ENCODE measurements at regions not wholly inside any gene's neighbourhood (a gene's known extent, or its start where the extent isn't known, plus 50 kb on each side); places are given as distances from the start of the nearest gene placed in this dataset.

GRCh38 chr12:41924111-41924510 lies 220.6 kb downstream of the GXYLT1 start:
- DNase-seq, result no peak

- no peak for DNase-seq
Measured at GRCh38 chr12:41923351-41923750, 221.3 kb downstream of the GXYLT1 start.

- DNase-seq, result no peak
Measured at GRCh38 chr12:41920355-41920754, 224.3 kb downstream of the GXYLT1 start.

- no peak for DNase-seq
Measured at GRCh38 chr12:41919526-41920261, 225.0 kb downstream of the GXYLT1 start.

- DNase-seq, result no peak
Measured at GRCh38 chr12:41919048-41919447, 225.6 kb downstream of the GXYLT1 start.

GRCh38 chr12:41917938-41918341 lies 226.7 kb downstream of the GXYLT1 start:
- no peak for DNase-seq

GRCh38 chr12:41917181-41917580 lies 227.5 kb downstream of the GXYLT1 start:
- no peak for DNase-seq

GRCh38 chr12:41910578-41911320 lies 233.9 kb downstream of the GXYLT1 start:
- DNase-seq, result no peak

GRCh38 chr12:41908206-41908605 lies 236.5 kb downstream of the GXYLT1 start:
- DNase-seq, result no peak

GRCh38 chr12:41907550-41907949 lies 237.1 kb downstream of the GXYLT1 start:
- DNase-seq, result no peak

GRCh38 chr12:41907021-41907420 lies 237.7 kb downstream of the GXYLT1 start:
- DNase-seq, result no peak

GRCh38 chr12:41905759-41906297 lies 238.8 kb downstream of the GXYLT1 start:
- DNase-seq, result no peak

GRCh38 chr12:41905073-41905758 lies 239.5 kb downstream of the GXYLT1 start:
- DNase-seq, result no peak

- DNase-seq, result no peak
Measured at GRCh38 chr12:41904041-41904440, 240.6 kb downstream of the GXYLT1 start.

- DNase-seq, result no peak
Measured at GRCh38 chr12:41903014-41903708, 241.5 kb downstream of the GXYLT1 start.

- no peak for DNase-seq
Measured at GRCh38 chr12:41899577-41899976, 245.1 kb downstream of the GXYLT1 start.

- DNase-seq, result no peak
Measured at GRCh38 chr12:41897593-41897992, 247.1 kb downstream of the GXYLT1 start.

- no peak for DNase-seq
Measured at GRCh38 chr12:41893491-41893890, 251.2 kb downstream of the GXYLT1 start.

- DNase-seq, result no peak
Measured at GRCh38 chr12:41892302-41892701, 252.4 kb downstream of the GXYLT1 start.

GRCh38 chr12:41891226-41891625 lies 253.4 kb downstream of the GXYLT1 start:
- no peak for DNase-seq

- no peak for DNase-seq
Measured at GRCh38 chr12:41888285-41888684, 256.4 kb downstream of the GXYLT1 start.

GRCh38 chr12:41881891-41882805 lies 262.5 kb downstream of the GXYLT1 start:
- DNase-seq, result no peak
